MM.1S (cell line): ENCODE measurements at regions not wholly inside any gene's neighbourhood (a gene's known extent, or its start where the extent isn't known, plus 50 kb on each side); places are given as distances from the start of the nearest gene placed in this dataset.

Source experiments
- CTCF ChIP-seq: fragments of 300-600 bp; sonication (generic); IDR thresholded peaks from 2 replicates; pipeline ENCODE4 v1.5.1; 2016; ENCODE audit warnings: antibody characterized with exemption, low read length, mixed read lengths
- EZH2 ChIP-seq: fragments of 300-600 bp; sonication (generic); optimal IDR thresholded peaks from 2 replicates; pipeline ENCODE3; 2017; ENCODE audit warnings: low read depth, mild to moderate bottlenecking, antibody characterized with exemption, low read length, mixed read lengths
- EZH2phosphoT487 ChIP-seq: fragments of 300-600 bp; sonication (generic); IDR thresholded peaks from 2 replicates; pipeline ENCODE4 v1.6.1; 2018; ENCODE audit warnings: antibody characterized with exemption, low read length

GRCh38 chr10:128843972-128844371, 623.1 kb upstream of the MGMT start:
- peak; percentile 28 for TF ChIP-seq CTCF
- no peak for TF ChIP-seq EZH2
- TF ChIP-seq EZH2phosphoT487 = no peak
